ENCODE measurements at regions not wholly inside any gene's neighbourhood (a gene's known extent, or its start where the extent isn't known, plus 50 kb on each side); places are given as distances from the start of the nearest gene placed in this dataset.

DNA sequence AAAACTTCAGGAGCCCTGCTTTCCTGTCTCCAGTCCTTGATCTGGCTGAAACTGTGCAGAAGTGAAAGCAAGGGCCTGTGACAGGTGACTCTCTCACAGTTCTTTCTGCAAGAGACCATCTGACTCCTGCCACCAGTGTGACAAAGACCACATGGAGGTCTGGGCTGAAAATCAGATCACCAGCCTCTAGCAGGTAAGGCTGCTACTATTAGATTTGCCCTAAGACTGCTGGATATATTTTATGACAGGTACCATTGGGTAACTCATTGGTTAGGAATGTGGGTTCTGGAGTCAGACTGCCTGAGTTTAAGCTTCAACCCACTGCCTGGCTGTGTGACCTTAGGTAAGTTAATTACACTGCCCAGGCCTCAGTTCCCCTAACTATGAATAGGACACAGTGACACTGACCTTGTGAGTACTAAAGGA lies 163.3 kb upstream of the SLC7A11 start:
- ATAC-seq (ENCODE audit: low read depth) (peak; percentile 97), DNase-seq (ENCODE audit: low spot score) (no peak)
- TF ChIP-seq, protein P1, sequence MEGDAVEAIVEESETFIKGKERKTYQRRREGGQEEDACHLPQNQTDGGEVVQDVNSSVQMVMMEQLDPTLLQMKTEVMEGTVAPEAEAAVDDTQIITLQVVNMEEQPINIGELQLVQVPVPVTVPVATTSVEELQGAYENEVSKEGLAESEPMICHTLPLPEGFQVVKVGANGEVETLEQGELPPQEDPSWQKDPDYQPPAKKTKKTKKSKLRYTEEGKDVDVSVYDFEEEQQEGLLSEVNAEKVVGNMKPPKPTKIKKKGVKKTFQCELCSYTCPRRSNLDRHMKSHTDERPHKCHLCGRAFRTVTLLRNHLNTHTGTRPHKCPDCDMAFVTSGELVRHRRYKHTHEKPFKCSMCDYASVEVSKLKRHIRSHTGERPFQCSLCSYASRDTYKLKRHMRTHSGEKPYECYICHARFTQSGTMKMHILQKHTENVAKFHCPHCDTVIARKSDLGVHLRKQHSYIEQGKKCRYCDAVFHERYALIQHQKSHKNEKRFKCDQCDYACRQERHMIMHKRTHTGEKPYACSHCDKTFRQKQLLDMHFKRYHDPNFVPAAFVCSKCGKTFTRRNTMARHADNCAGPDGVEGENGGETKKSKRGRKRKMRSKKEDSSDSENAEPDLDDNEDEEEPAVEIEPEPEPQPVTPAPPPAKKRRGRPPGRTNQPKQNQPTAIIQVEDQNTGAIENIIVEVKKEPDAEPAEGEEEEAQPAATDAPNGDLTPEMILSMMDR (IDR thresholded peaks at IDR 0.05; ENCODE audit: poor library complexity, severe bottlenecking) = no peak
- no peaks in the 10 kb centered on the region for H3K27me3 ChIP-seq (ENCODE audit: insufficient read depth, poor library complexity, severe bottlenecking)
- peak overlapping the region; percentile 28 for H3K27ac ChIP-seq (ENCODE audit: poor library complexity, severe bottlenecking)
- H3K36me3 ChIP-seq (ENCODE audit: low read depth) = no peaks in the 10 kb centered on the region
- no peaks in the 10 kb centered on the region for H3K9me3 ChIP-seq (ENCODE audit: severe bottlenecking)
- no peak overlapping the region for H3K4me3 ChIP-seq (ENCODE audit: severe bottlenecking)
- H3K4me1 ChIP-seq (ENCODE audit: insufficient read depth, poor library complexity, severe bottlenecking) = peaks cover 31% of the 10 kb centered on the region

DNA sequence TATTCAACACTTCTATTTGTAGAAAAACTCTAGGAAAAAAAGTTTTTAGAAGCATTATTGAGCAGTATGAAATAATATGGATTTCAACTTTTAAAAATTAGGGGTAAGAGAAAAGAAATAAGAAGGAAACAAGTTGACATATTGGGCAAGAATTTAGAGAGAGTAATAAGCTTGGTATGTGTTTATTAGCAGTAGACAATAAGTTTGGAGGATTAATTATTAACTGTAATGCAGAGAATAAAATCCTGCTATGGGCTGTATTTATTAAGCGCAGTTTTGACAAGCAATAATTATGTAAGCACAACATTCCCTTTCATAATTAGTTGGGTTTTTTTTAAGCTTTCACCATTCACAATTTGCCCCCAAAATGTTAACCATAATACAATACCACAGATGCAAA lies 162.7 kb upstream of the SLC7A11 start:
- no peaks in the 10 kb centered on the region for H3K9me3 ChIP-seq (ENCODE audit: severe bottlenecking)
- no peaks in the 10 kb centered on the region for H3K27me3 ChIP-seq (ENCODE audit: insufficient read depth, poor library complexity, severe bottlenecking)
- H3K4me3 ChIP-seq (ENCODE audit: severe bottlenecking) = no peak overlapping the region
- DNase-seq (ENCODE audit: low spot score) (no peak), ATAC-seq (ENCODE audit: low read depth) (no peak)
- TF ChIP-seq, protein P1 (IDR thresholded peaks at IDR 0.05; ENCODE audit: poor library complexity, severe bottlenecking) = no peak
- H3K4me1 ChIP-seq (ENCODE audit: insufficient read depth, poor library complexity, severe bottlenecking) = peaks cover 31% of the 10 kb centered on the region
- H3K27ac ChIP-seq (ENCODE audit: poor library complexity, severe bottlenecking) = no peak overlapping the region
- no peaks in the 10 kb centered on the region for H3K36me3 ChIP-seq (ENCODE audit: low read depth)

DNA sequence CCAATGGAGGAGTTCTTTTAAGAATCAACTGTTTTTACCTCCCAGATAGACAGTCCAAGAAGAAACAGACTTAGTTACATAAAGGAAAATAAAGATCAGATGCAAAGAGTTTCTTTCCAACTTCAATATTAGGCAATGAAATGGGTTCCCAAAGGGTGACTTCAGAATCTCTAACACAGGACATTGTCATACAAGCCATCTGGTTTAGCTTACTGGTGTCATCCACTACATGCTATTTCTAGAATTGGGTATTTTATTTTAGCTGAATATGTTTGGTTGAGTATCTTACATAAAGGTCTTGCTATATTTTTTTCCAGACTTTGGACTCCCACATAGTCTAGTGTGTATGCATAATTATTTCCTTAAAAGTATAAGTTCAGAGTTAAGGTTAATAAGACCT lies 162.1 kb upstream of the SLC7A11 start:
- Histone ChIP-seq H3K27me3 (ENCODE audit: insufficient read depth, poor library complexity, severe bottlenecking) (no peaks in the 10 kb centered on the region), H3K4me1 (ENCODE audit: insufficient read depth, poor library complexity, severe bottlenecking) (peaks cover 31% of the 10 kb centered on the region), H3K27ac (ENCODE audit: poor library complexity, severe bottlenecking) (no peak overlapping the region), H3K36me3 (ENCODE audit: low read depth) (no peaks in the 10 kb centered on the region), H3K4me3 (ENCODE audit: severe bottlenecking) (no peak overlapping the region), H3K9me3 (ENCODE audit: severe bottlenecking) (no peaks in the 10 kb centered on the region)
- DNase-seq (ENCODE audit: low spot score) = no peak
- ATAC-seq (ENCODE audit: low read depth) = no peak
- TF ChIP-seq, protein P1 (IDR thresholded peaks at IDR 0.05; ENCODE audit: poor library complexity, severe bottlenecking) = no peak

DNA sequence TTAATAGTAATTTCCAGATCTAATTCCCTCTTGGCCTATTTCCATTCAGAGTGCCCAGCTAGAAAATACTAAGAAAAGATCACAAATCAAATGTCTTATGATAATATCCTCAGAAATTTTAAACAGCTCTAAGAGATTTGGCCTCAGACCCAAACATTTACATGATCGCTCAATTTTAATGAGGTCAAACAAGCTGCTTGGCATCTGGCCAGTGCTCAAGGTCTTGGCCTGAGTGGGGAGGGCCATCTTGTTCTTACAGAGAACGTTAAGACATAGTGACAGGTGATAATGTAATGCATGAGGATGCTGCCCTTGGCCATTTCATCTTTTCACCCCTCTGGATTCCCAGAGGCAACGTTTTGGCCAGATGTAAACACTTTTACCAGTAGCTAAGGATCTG lies 159.2 kb upstream of the SLC7A11 start:
- Histone ChIP-seq H3K9me3 (ENCODE audit: severe bottlenecking) (no peaks in the 10 kb centered on the region), H3K27ac (ENCODE audit: poor library complexity, severe bottlenecking) (no peak overlapping the region), H3K4me3 (ENCODE audit: severe bottlenecking) (no peak overlapping the region), H3K27me3 (ENCODE audit: insufficient read depth, poor library complexity, severe bottlenecking) (no peaks in the 10 kb centered on the region), H3K36me3 (ENCODE audit: low read depth) (no peaks in the 10 kb centered on the region), H3K4me1 (ENCODE audit: insufficient read depth, poor library complexity, severe bottlenecking) (peaks cover 18% of the 10 kb centered on the region)
- ATAC-seq (ENCODE audit: low read depth) (no peak), DNase-seq (ENCODE audit: low spot score) (no peak)
- TF ChIP-seq, protein P1 (IDR thresholded peaks at IDR 0.05; ENCODE audit: poor library complexity, severe bottlenecking) = no peak

DNA sequence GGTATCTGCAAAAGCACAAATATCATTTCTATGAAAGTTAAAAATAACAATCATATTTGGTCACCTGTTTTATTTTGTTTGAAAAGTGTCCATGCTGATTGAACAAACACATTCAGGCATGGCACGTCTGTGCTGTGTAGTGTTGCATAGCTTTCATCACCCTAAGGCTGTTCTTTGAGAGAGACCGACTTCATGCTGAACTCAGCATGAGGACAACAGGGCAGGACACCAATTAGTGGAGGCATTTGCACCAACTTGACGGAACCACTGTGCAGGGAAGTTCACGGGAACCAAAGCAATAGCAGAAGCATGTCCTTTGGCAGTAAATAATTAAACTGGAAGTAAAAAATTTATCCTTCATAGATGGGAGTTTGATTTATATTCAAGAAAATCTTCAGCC lies 158.4 kb upstream of the SLC7A11 start:
- H3K4me3 ChIP-seq (ENCODE audit: severe bottlenecking) = no peak overlapping the region
- ATAC-seq (ENCODE audit: low read depth) (no peak), DNase-seq (ENCODE audit: low spot score) (no peak)
- TF ChIP-seq, protein P1 (IDR thresholded peaks at IDR 0.05; ENCODE audit: poor library complexity, severe bottlenecking) = no peak
- H3K4me1 ChIP-seq (ENCODE audit: insufficient read depth, poor library complexity, severe bottlenecking) = peaks cover 10% of the 10 kb centered on the region
- H3K27me3 ChIP-seq (ENCODE audit: insufficient read depth, poor library complexity, severe bottlenecking) = no peaks in the 10 kb centered on the region
- H3K36me3 ChIP-seq (ENCODE audit: low read depth) = no peaks in the 10 kb centered on the region
- no peaks in the 10 kb centered on the region for H3K9me3 ChIP-seq (ENCODE audit: severe bottlenecking)
- H3K27ac ChIP-seq (ENCODE audit: poor library complexity, severe bottlenecking) = no peak overlapping the region
